ENCODE measurements at regions not wholly inside any gene's neighbourhood (a gene's known extent, or its start where the extent isn't known, plus 50 kb on each side); places are given as distances from the start of the nearest gene placed in this dataset.

- no peak for TF ChIP-seq CTCF (IDR thresholded peaks at IDR 0.05; ENCODE audit: poor library complexity)
- no peak for TF ChIP-seq EZH2phosphoT487 (IDR thresholded peaks at IDR 0.05; ENCODE audit: low read depth, severe bottlenecking, unreplicated experiment)
- TF ChIP-seq EZH2 (IDR thresholded peaks at IDR 0.05; ENCODE audit: borderline replicate concordance) = no peak
These were observed 375.5 kb downstream of the CDH9 start for GRCh38 chr5:26662806-26663360.

Data from hepatocyte (in vitro differentiated cells).